GM13977 (cell line): ENCODE measurements at regions not wholly inside any gene's neighbourhood (a gene's known extent, or its start where the extent isn't known, plus 50 kb on each side); places are given as distances from the start of the nearest gene placed in this dataset.
"Not testable (repeated sequence)": the region's sequence is repeated elsewhere in the genome, so short reads cannot be mapped to it uniquely, and the experiment has no call there.

Source experiments
- DNase-seq: peaks from one replicate; pipeline ENCODE4 v3.0.0; 2012; ENCODE audit warnings: low spot score
- CTCF ChIP-seq: IDR thresholded peaks from 2 replicates; pipeline ENCODE4 v1.5.1; 2012; ENCODE audit warnings: mild to moderate bottlenecking, control low read depth; ENCODE audit not compliant: insufficient read depth; ENCODE audit errors: extremely low read depth, missing control alignments
- in situ Hi-C: fragments of 300-500 bp; cut with MboI; formaldehyde crosslinking; loops from one replicate; pipeline ENCODE4 v1.12.0; 2022; ENCODE audit warnings: low sequenced_read_pairs, low pct_unique_long_range_greater_than_20kb, mixed read lengths, inconsistent platforms; ENCODE audit not compliant: unreplicated experiment

GRCh38 chr11:95647355-95647754 is 142.2 kb downstream of the FAM76B start:
- no peak for TF ChIP-seq CTCF
- in situ Hi-C loops, result no loop called here
- DNase-seq, result no peak

- no peak for TF ChIP-seq CTCF
- DNase-seq, result peak; percentile 46
- in situ Hi-C loops, result no loop called here
Measured at GRCh38 chr11:95641495-95641894, 148.1 kb downstream of the FAM76B start.

- in situ Hi-C loops, result no loop called here
- no peak for DNase-seq
- TF ChIP-seq CTCF, result no peak
Measured at GRCh38 chr11:95638501-95638900, 151.1 kb downstream of the FAM76B start.

GRCh38 chr11:95625164-95625900 is 164.2 kb downstream of the FAM76B start:
- no peak for TF ChIP-seq CTCF
- in situ Hi-C loops, result no loop called here
- DNase-seq, result no peak

GRCh38 chr11:95616256-95616804 is 173.3 kb downstream of the FAM76B start:
- no peak for DNase-seq
- in situ Hi-C loops, result no loop called here
- TF ChIP-seq CTCF, result no peak

GRCh38 chr11:95611827-95612226 is 177.8 kb downstream of the FAM76B start:
- no peak for DNase-seq
- in situ Hi-C loops, result no loop called here

GRCh38 chr11:95610185-95610584 is 179.4 kb downstream of the FAM76B start:
- DNase-seq, in situ Hi-C loops: not testable (repeated sequence)

More at GRCh38 chr11:95611827-95612226, 177.8 kb downstream of the FAM76B start:
- no peak for TF ChIP-seq CTCF
